HepG2 (cell line): ENCODE measurements at regions not wholly inside any gene's neighbourhood (a gene's known extent, or its start where the extent isn't known, plus 50 kb on each side); places are given as distances from the start of the nearest gene placed in this dataset.

Experiments used
- CREB1 ChIP-seq, 2 experiments: fragments of 450-650 bp in 1 of 2; IDR thresholded peaks; 2 replicates each; pipeline ENCODE4 v1.6.1; 2016 to 2017; ENCODE audit warnings: control low read depth in 1 of 2, mild to moderate bottlenecking in 1 of 2, missing compliant biosample characterization in 1 of 2, missing genetic modification characterization in 1 of 2
- CTCF ChIP-seq: sonication (generic); formaldehyde crosslinking; IDR thresholded peaks from 2 replicates; pipeline ENCODE4 v1.5.0; 2020; ENCODE audit warnings: mild to moderate bottlenecking, missing genetic modification reagents, moderate library complexity
- EZH2 ChIP-seq: conservative IDR thresholded peaks from 2 replicates; pipeline ENCODE4 v1.6.1; 2012; ENCODE audit warnings: mild to moderate bottlenecking, low read depth, low read length, moderate library complexity
- HIVEP1 ChIP-seq: sonication (generic); formaldehyde crosslinking; IDR thresholded peaks from 2 replicates; pipeline ENCODE4 v1.4.0; 2020; ENCODE audit warnings: mild to moderate bottlenecking, missing genetic modification reagents
- HOXA7 ChIP-seq: sonication (generic); formaldehyde crosslinking; IDR thresholded peaks from 2 replicates; pipeline ENCODE4 v1.8.1; 2022; ENCODE audit warnings: mild to moderate bottlenecking, missing genetic modification reagents, moderate library complexity
- NFIB ChIP-seq: sonication (generic); formaldehyde crosslinking; IDR thresholded peaks from 2 replicates; pipeline ENCODE4 v1.9.0; 2021; ENCODE audit warnings: missing genetic modification reagents, mild to moderate bottlenecking, borderline replicate concordance
- NFIC ChIP-seq: IDR thresholded peaks from 2 replicates; pipeline ENCODE4 v1.6.1; 2012; ENCODE audit warnings: mild to moderate bottlenecking, low read length, inconsistent platforms
- POLR2AphosphoS5 ChIP-seq: IDR thresholded peaks from 2 replicates; pipeline ENCODE4 v1.6.1; 2012; ENCODE audit warnings: low read depth, low read length
- RXRA ChIP-seq: sonication (generic); formaldehyde crosslinking; IDR thresholded peaks from 2 replicates; pipeline ENCODE4 v1.5.1; 2020; ENCODE audit warnings: missing genetic modification reagents
- SP2 ChIP-seq: sonication (generic); formaldehyde crosslinking; IDR thresholded peaks from 2 replicates; pipeline ENCODE4 v1.5.1; 2020; ENCODE audit warnings: mild to moderate bottlenecking, missing genetic modification reagents
- ZMAT3 ChIP-seq: sonication (generic); formaldehyde crosslinking; conservative IDR thresholded peaks from 2 replicates; pipeline ENCODE4 v1.7.0; 2021; ENCODE audit warnings: missing genetic modification reagents
- ZNF282 ChIP-seq: fragments of 450-650 bp; IDR thresholded peaks from 2 replicates; pipeline ENCODE4 v1.6.1; 2018; ENCODE audit not compliant: partially characterized antibody
- ZNF33B ChIP-seq: sonication (generic); formaldehyde crosslinking; IDR thresholded peaks from 2 replicates; pipeline ENCODE4 v1.5.1; 2020; ENCODE audit warnings: mild to moderate bottlenecking, missing genetic modification reagents

GRCh38 chrX:85444613-85445012 lies 65.1 kb upstream of the POF1B start:
- TF ChIP-seq CREB1 (IDR thresholded peaks at IDR 0.05) (no peak), CREB1 (CRISPR knock-in tag; IDR thresholded peaks at IDR 0.05) (no peak), CTCF (CRISPR knock-in tag) (no peak), HOXA7 (no peak), EZH2 (no peak), POLR2AphosphoS5 (no peak), ZNF282 (no peak), NFIC (no peak), NFIB (CRISPR knock-in tag) (no peak), ZNF33B (no peak), RXRA (CRISPR knock-in tag) (no peak), HIVEP1 (CRISPR knock-in tag) (no peak), ZMAT3 (CRISPR knock-in tag) (no peak), SP2 (CRISPR knock-in tag) (no peak)
